ENCODE measurements at regions not wholly inside any gene's neighbourhood (a gene's known extent, or its start where the extent isn't known, plus 50 kb on each side); places are given as distances from the start of the nearest gene placed in this dataset.

- no peak for DNase-seq (ENCODE audit: low spot score)
- H3K4me1 Mint-ChIP-seq = peaks cover 4% of the 10 kb centered on the region; the same call in 2 of the 3 replicates
Observed at GRCh38 chr15:67979281-67979680, 74.8 kb upstream of the PIAS1 start.

More at GRCh38 chr15:67979281-67979680, 74.8 kb upstream of the PIAS1 start:
- peaks cover 3% of the 10 kb centered on the region; the same call in 2 of the 3 replicates for H3K36me3 Mint-ChIP-seq (ENCODE audit: low read depth)
- Histone ChIP-seq H3K4me3 (no peak overlapping the region), H3K79me2 (replicated peaks; ENCODE audit: insufficient read depth) (no peaks in the 10 kb centered on the region), H3F3A (replicated peaks; ENCODE audit: low read depth) (no peaks in the 10 kb centered on the region), H3K4me2 (no peak overlapping the region), H3K27me3 (ENCODE audit: insufficient read depth) (no peaks in the 10 kb centered on the region), H3K9me2 (ENCODE audit: insufficient read depth) (no peaks in the 10 kb centered on the region), H3K4me1 (ENCODE audit: insufficient read depth) (no peaks in the 10 kb centered on the region), H3K36me3 (ENCODE audit: insufficient read depth) (no peaks in the 10 kb centered on the region), H2AFZ (no peak overlapping the region), H4K20me1 (replicated peaks; ENCODE audit: insufficient read depth) (no peaks in the 10 kb centered on the region), H3K27ac (ENCODE audit: low read depth) (no peak overlapping the region)
- TF ChIP-seq CTCF (conservative IDR thresholded peaks at IDR 0.05; ENCODE audit: low read depth in 2 of 2) (no peak), EZH2 (IDR thresholded peaks at IDR 0.05; ENCODE audit: low read depth, unreplicated experiment) (no peak), ZNF114 (CRISPR knock-in tag; IDR thresholded peaks at IDR 0.05) (no peak), REST (IDR thresholded peaks at IDR 0.05; ENCODE audit: unreplicated experiment) (no peak), EZH2phosphoT487 (IDR thresholded peaks at IDR 0.05; ENCODE audit: unreplicated experiment) (no peak), ZNF331 (CRISPR knock-in tag; IDR thresholded peaks at IDR 0.05; ENCODE audit: low read depth) (no peak), ETS1 (IDR thresholded peaks at IDR 0.05) (no peak), CREB1 (CRISPR knock-in tag; IDR thresholded peaks at IDR 0.05; ENCODE audit: low read depth) (no peak), STAT1 (IDR thresholded peaks at IDR 0.05; ENCODE audit: unreplicated experiment) (no peak), NANOG (IDR thresholded peaks at IDR 0.05; ENCODE audit: borderline replicate concordance) (no peak), POLR2AphosphoS5 (IDR thresholded peaks at IDR 0.05; ENCODE audit: low read depth) (no peak), ZNF462 (CRISPR knock-in tag; IDR thresholded peaks at IDR 0.05) (no peak), JUNB (IDR thresholded peaks at IDR 0.05; ENCODE audit: unreplicated experiment) (no peak)
- H3K4me3 Mint-ChIP-seq = no peak overlapping the region
- H3K27ac Mint-ChIP-seq = no peak overlapping the region
- no peak for ATAC-seq
- peaks cover 4% of the 10 kb centered on the region for H3K27me3 Mint-ChIP-seq (ENCODE audit: insufficient read depth, low read depth, poor library complexity)
- peaks cover 3% of the 10 kb centered on the region; the same call in 2 of the 3 replicates for H3K9me3 Mint-ChIP-seq
